CD14-positive monocyte (primary cell): ENCODE measurements at regions not wholly inside any gene's neighbourhood (a gene's known extent, or its start where the extent isn't known, plus 50 kb on each side); places are given as distances from the start of the nearest gene placed in this dataset.
"Not testable (repeated sequence)": the region's sequence is repeated elsewhere in the genome, so short reads cannot be mapped to it uniquely, and the experiment has no call there.

Source experiments
- DNase-seq, 3 donors: peaks; one replicate each; pipeline ENCODE4 v3.0.0-alpha.2; 2011 to 2022
- H2AFZ ChIP-seq: 2 replicates; pipeline ENCODE4 v1.6.0; 2012; ENCODE audit warnings: mild to moderate bottlenecking, low read depth, low read length, inconsistent platforms; ENCODE audit not compliant: insufficient read depth, poor library complexity, severe bottlenecking
- H3K27ac ChIP-seq, 2 donors: 1 replicate in 1 of 2; 2 replicates in 1 of 2; pipeline ENCODE4 v1.5.1; 2012 to 2013; ENCODE audit warnings: low read length in 2 of 2, control low read depth in 1 of 2, inconsistent platforms in 1 of 2, low read depth in 1 of 2, mild to moderate bottlenecking in 1 of 2
- H3K27me3 ChIP-seq, 2 donors: one replicate each; pipeline versions ENCODE4 v1.6.0 to v1.6.1; 2011 to 2013; ENCODE audit warnings: low read length in 2 of 2; ENCODE audit not compliant: control insufficient read depth in 2 of 2, insufficient read depth in 2 of 2
- H3K36me3 ChIP-seq, 2 donors: replicated peaks in 1 of 2; 1 replicate in 1 of 2; 2 replicates in 1 of 2; pipeline versions ENCODE4 v1.5.1 to v1.6.1; 2012 to 2013; ENCODE audit warnings: low read length in 2 of 2, control low read depth in 1 of 2, inconsistent platforms in 1 of 2, mild to moderate bottlenecking in 1 of 2; ENCODE audit not compliant: insufficient read depth in 2 of 2, control insufficient read depth in 1 of 2
- H3K4me1 ChIP-seq, 2 donors: 1 replicate in 1 of 2; 2 replicates in 1 of 2; pipeline versions ENCODE4 v1.5.1 to v1.6.1; 2012 to 2013; ENCODE audit warnings: low read length in 2 of 2, control low read depth in 1 of 2, inconsistent platforms in 1 of 2, mild to moderate bottlenecking in 1 of 2, moderate library complexity in 1 of 2; ENCODE audit not compliant: insufficient read depth in 2 of 2, control insufficient read depth in 1 of 2
- H3K4me2 ChIP-seq: replicated peaks from 2 replicates; pipeline ENCODE3; 2012; ENCODE audit warnings: low read length, moderate library complexity, mild to moderate bottlenecking; ENCODE audit not compliant: poor library complexity, severe bottlenecking; ENCODE audit errors: extremely low read depth
- H3K4me3 ChIP-seq, 3 experiments: fragments of 200-600 bp in 1 of 3; sonication (generic) in 1 of 3; replicated peaks in 1 of 3; 1 replicate in 2 of 3; 2 replicates in 1 of 3; pipeline ENCODE4 v1.5.1; 2011 to 2013; ENCODE audit warnings: low read length in 3 of 3, mild to moderate bottlenecking in 3 of 3, control low read depth in 2 of 3, low read depth in 2 of 3, inconsistent platforms in 1 of 3, moderate library complexity in 1 of 3
- H3K79me2 ChIP-seq: 2 replicates; pipeline ENCODE4 v1.6.0; 2012; ENCODE audit warnings: mild to moderate bottlenecking, control low read depth, inconsistent platforms, low read length, moderate library complexity; ENCODE audit not compliant: insufficient read depth
- H3K9ac ChIP-seq: 2 replicates; pipeline ENCODE4 v1.6.0; 2017; ENCODE audit warnings: low read length, mild to moderate bottlenecking; ENCODE audit not compliant: insufficient read depth, poor library complexity, severe bottlenecking
- H3K9me3 ChIP-seq, 2 donors: replicated peaks in 1 of 2; 1 replicate in 1 of 2; 2 replicates in 1 of 2; pipeline versions ENCODE4 v1.5.1 to v1.6.1; 2012 to 2013; ENCODE audit warnings: low read length in 2 of 2, control low read depth in 1 of 2; ENCODE audit not compliant: control insufficient read depth in 1 of 2, insufficient read depth in 1 of 2
- H4K20me1 ChIP-seq: 2 replicates; pipeline ENCODE4 v1.6.0; 2012; ENCODE audit warnings: mild to moderate bottlenecking, low read length, control low read depth, moderate library complexity; ENCODE audit not compliant: insufficient read depth
- H3K27ac Mint-ChIP-seq, 7 donors: one replicate each; pipeline ENCODE4 v1.8.0; 2020; ENCODE audit warnings: mild to moderate bottlenecking in 7 of 7, mixed read lengths in 7 of 7, moderate library complexity in 6 of 7, inconsistent platforms in 2 of 7
- H3K27me3 Mint-ChIP-seq, 3 donors: one replicate each; pipeline ENCODE4 v1.8.0; 2021 to 2022; ENCODE audit warnings: low read depth in 3 of 3, mild to moderate bottlenecking in 3 of 3, mixed read lengths in 3 of 3, moderate library complexity in 3 of 3, inconsistent platforms in 1 of 3
- H3K36me3 Mint-ChIP-seq, 2 donors: one replicate each; pipeline ENCODE4 v1.8.0; 2020; ENCODE audit warnings: mixed read lengths in 2 of 2, inconsistent platforms in 1 of 2, mild to moderate bottlenecking in 1 of 2
- H3K4me1 Mint-ChIP-seq: one replicate; pipeline ENCODE4 v1.8.0; 2020; ENCODE audit warnings: mild to moderate bottlenecking, mixed read lengths
- H3K4me3 Mint-ChIP-seq, 2 donors: one replicate each; pipeline ENCODE4 v1.8.0; 2020; ENCODE audit warnings: mild to moderate bottlenecking in 2 of 2, mixed read lengths in 2 of 2, moderate library complexity in 1 of 2
- H3K9me3 Mint-ChIP-seq, 7 donors: one replicate each; pipeline ENCODE4 v1.8.0; 2020 to 2022; ENCODE audit warnings: mixed read lengths in 7 of 7, mild to moderate bottlenecking in 6 of 7, moderate library complexity in 6 of 7, inconsistent platforms in 2 of 7
- WGBS: methylation state at CpG from one replicate; pipeline ENCODE4 v1.1.5; 2013; ENCODE audit warnings: missing lambda C conversion rate; ENCODE audit not compliant: insufficient coverage; 5-methylcytosine and 5-hydroxymethylcytosine counted together
- intact Hi-C, 2 donors: fragments of 100-400 bp; cut with micrococcal nuclease; formaldehyde crosslinking; loops; one replicate each; pipeline versions ENCODE4 v1.15.0 to v1.15.1; 2023
- TF ChIP-seq, protein P1 (sequence below): fragments of 200-600 bp; IDR thresholded peaks from one replicate; pipeline ENCODE4 v1.8.0; 2022; ENCODE audit warnings: antibody characterized with exemption, mild to moderate bottlenecking

DNA sequence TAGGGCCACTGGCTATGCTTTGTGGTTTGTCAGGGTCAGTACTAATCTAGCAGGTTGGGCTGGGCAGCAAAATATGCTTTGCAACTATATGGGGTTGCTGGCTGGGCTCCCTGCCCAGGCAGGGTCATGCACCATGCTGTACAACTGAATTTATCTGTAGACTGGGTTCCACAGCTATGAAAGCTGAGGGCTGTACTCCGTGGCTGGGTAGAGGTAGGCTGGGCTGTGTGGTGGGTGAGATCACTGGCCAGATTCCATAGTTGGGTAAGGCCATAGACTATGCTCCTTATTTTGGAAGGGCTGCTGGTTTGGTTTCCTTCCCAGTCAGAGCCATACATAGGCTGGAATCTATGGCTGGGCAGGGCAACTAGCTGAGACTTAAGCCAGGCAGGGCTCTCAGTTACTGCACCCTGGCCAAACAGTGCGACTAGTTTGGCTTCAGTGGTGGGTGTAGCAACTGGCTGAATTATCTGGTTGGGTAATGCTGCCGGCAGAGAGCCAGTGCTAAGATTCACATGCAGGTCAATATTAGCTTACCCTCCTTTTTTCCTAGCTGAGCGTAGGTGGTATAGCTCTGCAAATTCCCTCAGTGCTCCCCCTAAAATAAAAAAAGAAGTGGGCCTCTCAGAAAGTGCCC, 769.1 kb upstream of the CDH8 start:
- Mint-ChIP-seq H3K27ac (no peak overlapping the region), H3K9me3 (peaks cover 0 to 4% (median 0%) of the 10 kb centered on the region in 7 donors), H3K4me1 (no peaks in the 10 kb centered on the region), H3K4me3 (no peak overlapping the region), H3K27me3 (no peaks in the 10 kb centered on the region), H3K36me3 (no peaks in the 10 kb centered on the region)
- Histone ChIP-seq H3K27ac (no peak overlapping the region), H3K79me2 (no peaks in the 10 kb centered on the region), H4K20me1 (no peaks in the 10 kb centered on the region), H3K36me3 (no peaks in the 10 kb centered on the region), H3K27me3 (no peaks in the 10 kb centered on the region), H2AFZ (no peak overlapping the region), H3K4me3 (no peak overlapping the region), H3K9ac (no peak overlapping the region), H3K4me2 (no peak overlapping the region), H3K4me1 (no peaks in the 10 kb centered on the region), H3K9me3 (peaks cover 0 to 5% of the 10 kb centered on the region in 2 donors)
- no peak for DNase-seq
- TF ChIP-seq, protein P1, sequence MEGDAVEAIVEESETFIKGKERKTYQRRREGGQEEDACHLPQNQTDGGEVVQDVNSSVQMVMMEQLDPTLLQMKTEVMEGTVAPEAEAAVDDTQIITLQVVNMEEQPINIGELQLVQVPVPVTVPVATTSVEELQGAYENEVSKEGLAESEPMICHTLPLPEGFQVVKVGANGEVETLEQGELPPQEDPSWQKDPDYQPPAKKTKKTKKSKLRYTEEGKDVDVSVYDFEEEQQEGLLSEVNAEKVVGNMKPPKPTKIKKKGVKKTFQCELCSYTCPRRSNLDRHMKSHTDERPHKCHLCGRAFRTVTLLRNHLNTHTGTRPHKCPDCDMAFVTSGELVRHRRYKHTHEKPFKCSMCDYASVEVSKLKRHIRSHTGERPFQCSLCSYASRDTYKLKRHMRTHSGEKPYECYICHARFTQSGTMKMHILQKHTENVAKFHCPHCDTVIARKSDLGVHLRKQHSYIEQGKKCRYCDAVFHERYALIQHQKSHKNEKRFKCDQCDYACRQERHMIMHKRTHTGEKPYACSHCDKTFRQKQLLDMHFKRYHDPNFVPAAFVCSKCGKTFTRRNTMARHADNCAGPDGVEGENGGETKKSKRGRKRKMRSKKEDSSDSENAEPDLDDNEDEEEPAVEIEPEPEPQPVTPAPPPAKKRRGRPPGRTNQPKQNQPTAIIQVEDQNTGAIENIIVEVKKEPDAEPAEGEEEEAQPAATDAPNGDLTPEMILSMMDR, result no peak
- intact Hi-C loops, result no loop called here
- 80% methylated on average over 1 of the region's 4 CpGs for WGBS

DNA sequence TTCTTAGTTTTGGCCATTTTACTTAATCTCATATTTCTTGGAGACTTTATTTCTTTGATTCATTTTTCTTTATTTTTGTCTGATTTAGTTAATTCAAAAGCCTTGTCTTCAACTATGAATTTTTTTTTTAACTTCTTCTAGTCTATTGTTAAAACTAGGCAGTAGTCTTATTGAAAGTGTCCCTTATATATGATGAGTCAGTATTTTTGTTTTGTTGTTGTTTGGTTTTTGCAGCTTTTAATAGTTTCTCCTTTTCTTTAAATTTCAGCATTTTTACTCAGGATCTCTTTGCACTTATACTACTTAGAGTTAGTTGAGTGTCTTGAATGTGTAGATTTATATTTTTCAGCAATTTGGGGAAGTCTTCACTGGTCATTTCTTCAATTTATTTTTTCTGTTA, 758.5 kb upstream of the CDH8 start:
- no peak for DNase-seq
- H3K9me3 Mint-ChIP-seq, result peaks cover 0 to 9% (median 3%) of the 10 kb centered on the region in 7 donors
- Histone ChIP-seq H3K9ac (no peak overlapping the region), H2AFZ (no peak overlapping the region), H3K4me1 (no peaks in the 10 kb centered on the region), H3K4me2 (no peak overlapping the region), H4K20me1 (no peaks in the 10 kb centered on the region), H3K27ac (no peak overlapping the region), H3K9me3 (peaks cover 0 to 5% of the 10 kb centered on the region in 2 donors), H3K4me3 (no peak overlapping the region), H3K36me3 (no peaks in the 10 kb centered on the region), H3K27me3 (no peaks in the 10 kb centered on the region), H3K79me2 (no peaks in the 10 kb centered on the region)
- H3K36me3 Mint-ChIP-seq, result no peaks in the 10 kb centered on the region
- intact Hi-C loops, result no loop called here
- H3K27me3 Mint-ChIP-seq, result no peaks in the 10 kb centered on the region
- no peak overlapping the region for H3K27ac Mint-ChIP-seq
- no peaks in the 10 kb centered on the region for H3K4me1 Mint-ChIP-seq
- H3K4me3 Mint-ChIP-seq, result no peak overlapping the region
- TF ChIP-seq, protein P1, result no peak

DNA sequence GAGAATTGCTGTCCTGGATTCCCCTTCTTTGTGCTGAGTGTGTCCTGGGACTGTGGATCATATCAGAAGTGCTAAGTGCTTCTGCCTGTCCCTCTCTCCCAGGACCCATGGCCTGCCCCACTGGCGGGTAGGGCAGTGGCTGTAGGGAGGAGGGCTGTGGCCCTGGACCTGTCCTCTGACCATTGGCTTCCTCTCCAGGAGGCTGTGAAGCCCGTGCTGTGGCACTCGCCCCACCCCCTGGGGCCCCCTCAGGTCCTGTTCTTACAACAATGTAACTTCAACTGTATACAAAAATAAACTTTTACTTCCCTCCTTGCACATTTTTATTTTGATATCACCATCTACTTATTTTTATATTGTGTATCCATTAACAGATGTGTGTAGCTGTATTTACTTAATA, 743.8 kb upstream of the CDH8 start:
- H3K4me3 Mint-ChIP-seq, H3K4me2 ChIP-seq, H3K9me3 ChIP-seq, intact Hi-C loops, DNase-seq, H3K36me3 ChIP-seq, H3K27me3 Mint-ChIP-seq, H3K27me3 ChIP-seq, H3K27ac ChIP-seq, H3K79me2 ChIP-seq, H3K4me3 ChIP-seq, H2AFZ ChIP-seq, H3K9ac ChIP-seq, H3K36me3 Mint-ChIP-seq, H3K27ac Mint-ChIP-seq, H3K9me3 Mint-ChIP-seq, H3K4me1 ChIP-seq, H3K4me1 Mint-ChIP-seq, H4K20me1 ChIP-seq: not testable (repeated sequence)
- no CpG with 5 or more reads among the region's 3 CpGs for WGBS
